H1 (cell line): ENCODE measurements at regions not wholly inside any gene's neighbourhood (a gene's known extent, or its start where the extent isn't known, plus 50 kb on each side); places are given as distances from the start of the nearest gene placed in this dataset.

Experiments used
- CTCF ChIA-PET: fragments of 300-600 bp; sonication (Branson Sonifier 250); formaldehyde crosslinking; loops from one replicate; lab custom pipeline; 2021; ENCODE audit not compliant: partially characterized antibody; lab: Charles Lee
- POLR2A ChIA-PET: fragments of 300-600 bp; sonication (Branson Sonifier 250); formaldehyde crosslinking; loops from one replicate; lab custom pipeline; 2021; ENCODE audit warnings: inconsistent platforms; ENCODE audit not compliant: partially characterized antibody; lab: Charles Lee
- DNase-seq, 2 experiments: peaks; one replicate each; pipeline versions ENCODE4 v3.0.0 to v3.0.0-alpha.2; 2010 to 2022; ENCODE audit warnings: low spot score in 2 of 2, low read depth in 1 of 2, mixed read lengths in 1 of 2
- FAIRE-seq: peaks from 2 replicates; lab custom pipeline; 2011; peaks lifted over from hg19 to GRCh38; lab: Jason Lieb, UNC
- H2AFZ ChIP-seq: 2 replicates; pipeline ENCODE4 v1.8.1; 2012; ENCODE audit warnings: low read length, inconsistent platforms
- H2AK5ac ChIP-seq: 2 replicates; pipeline ENCODE4 v1.6.1; 2013; ENCODE audit warnings: low read depth, low read length
- H2BK120ac ChIP-seq: replicated peaks from 2 replicates; pipeline ENCODE3; 2013; ENCODE audit warnings: low read depth, low read length, inconsistent platforms
- H2BK12ac ChIP-seq: 2 replicates; pipeline ENCODE4 v1.6.1; 2013; ENCODE audit warnings: low read depth, low read length
- H2BK15ac ChIP-seq: 2 replicates; pipeline ENCODE4 v1.6.1; 2013; ENCODE audit warnings: low read length
- H2BK20ac ChIP-seq: 2 replicates; pipeline ENCODE4 v1.6.1; 2013; ENCODE audit warnings: low read length
- H2BK5ac ChIP-seq: 2 replicates; pipeline ENCODE4 v1.6.1; 2013; ENCODE audit warnings: low read depth, low read length
- H3K14ac ChIP-seq: 2 replicates; pipeline ENCODE4 v1.6.1; 2013; ENCODE audit warnings: inconsistent platforms; ENCODE audit not compliant: insufficient read length
- H3K18ac ChIP-seq: 2 replicates; pipeline ENCODE4 v1.6.1; 2013; ENCODE audit warnings: low read length; ENCODE audit errors: extremely low read depth
- H3K23ac ChIP-seq: 2 replicates; pipeline ENCODE4 v1.6.1; 2013; ENCODE audit warnings: inconsistent platforms; ENCODE audit not compliant: insufficient read length
- H3K23me2 ChIP-seq: 2 replicates; pipeline ENCODE4 v1.6.1; 2013; ENCODE audit warnings: low read depth, low read length
- H3K27ac ChIP-seq: 2 replicates; pipeline ENCODE4 v1.6.1; 2011; ENCODE audit warnings: low read depth, low read length, inconsistent platforms
- H3K27me3 ChIP-seq, 4 experiments: replicated peaks in 1 of 4; 1 replicate in 1 of 4; 2 replicates in 3 of 4; pipeline versions ENCODE4 v1.6.1 to v1.8.1; 2011 to 2013; ENCODE audit warnings: low read length in 3 of 4, mild to moderate bottlenecking in 3 of 4, inconsistent platforms in 2 of 4, mixed read lengths in 2 of 4, moderate library complexity in 1 of 4; ENCODE audit not compliant: control insufficient read depth in 3 of 4, insufficient read depth in 3 of 4; ENCODE audit errors: extremely low read depth in 1 of 4
- H3K36me3 ChIP-seq, 4 experiments: 2 replicates each; pipeline versions ENCODE4 v1.6.1 to v1.8.1; 2011 to 2013; ENCODE audit warnings: mild to moderate bottlenecking in 4 of 4, low read length in 3 of 4, moderate library complexity in 2 of 4, control low read depth in 1 of 4, inconsistent platforms in 1 of 4; ENCODE audit not compliant: insufficient read depth in 4 of 4, control insufficient read depth in 2 of 4
- H3K4ac ChIP-seq: replicated peaks from 2 replicates; pipeline ENCODE3; 2013; ENCODE audit warnings: low read length, low read depth, mixed read lengths, inconsistent platforms; ENCODE audit not compliant: insufficient read length
- H3K4me1 ChIP-seq, 4 experiments: replicated peaks in 1 of 4; 1 replicate in 1 of 4; 2 replicates in 3 of 4; pipeline versions ENCODE4 v1.6.1 to v1.8.1; 2011 to 2013; ENCODE audit warnings: low read length in 3 of 4, inconsistent platforms in 2 of 4, mixed read lengths in 1 of 4; ENCODE audit not compliant: insufficient read depth in 4 of 4, control insufficient read depth in 3 of 4
- H3K4me2 ChIP-seq, 2 experiments: 2 replicates each; pipeline versions ENCODE4 v1.6.1 to v1.8.1; 2011 to 2013; ENCODE audit warnings: low read depth in 2 of 2, low read length in 2 of 2, control low read depth in 1 of 2, inconsistent platforms in 1 of 2, mild to moderate bottlenecking in 1 of 2; ENCODE audit not compliant: insufficient read depth in 1 of 2
- H3K4me3 ChIP-seq, 4 experiments: fragments of 200-600, 300-600 bp in 1 of 4; sonication (generic), shearing (Covaris generic), sonication (Bioruptor Twin) in 1 of 4; 2 replicates each; pipeline versions ENCODE4 v1.5.1 to v1.8.1; 2011 to 2016; ENCODE audit warnings: low read length in 4 of 4, low read depth in 3 of 4, control low read depth in 2 of 4, inconsistent platforms in 2 of 4, mild to moderate bottlenecking in 2 of 4, mixed read lengths in 1 of 4, moderate library complexity in 1 of 4; ENCODE audit not compliant: insufficient read depth in 2 of 4; ENCODE audit errors: extremely low read depth in 1 of 4
- H3K56ac ChIP-seq: replicated peaks from 2 replicates; pipeline ENCODE3; 2013; ENCODE audit warnings: low read depth, mild to moderate bottlenecking, mixed read lengths, low read length, inconsistent platforms; ENCODE audit not compliant: insufficient read length
- H3K79me1 ChIP-seq: 2 replicates; pipeline ENCODE4 v1.6.1; 2013; ENCODE audit warnings: low read depth, low read length, control low read depth
- H3K79me2 ChIP-seq, 2 experiments: 2 replicates each; pipeline versions ENCODE4 v1.6.1 to v1.8.1; 2012 to 2013; ENCODE audit warnings: low read length in 2 of 2, mild to moderate bottlenecking in 2 of 2, inconsistent platforms in 1 of 2; ENCODE audit not compliant: insufficient read depth in 2 of 2, control insufficient read depth in 1 of 2
- H3K9ac ChIP-seq, 4 experiments: replicated peaks in 1 of 4; 1 replicate in 1 of 4; 2 replicates in 3 of 4; pipeline versions ENCODE4 v1.6.1 to v1.8.1; 2011 to 2013; ENCODE audit warnings: low read depth in 3 of 4, low read length in 3 of 4, control low read depth in 2 of 4, mild to moderate bottlenecking in 2 of 4, moderate library complexity in 2 of 4, inconsistent platforms in 1 of 4; ENCODE audit errors: extremely low read depth in 1 of 4
- H3K9me3 ChIP-seq, 2 experiments: 2 replicates each; pipeline versions ENCODE4 v1.6.1 to v1.8.1; 2012 to 2013; ENCODE audit warnings: mild to moderate bottlenecking in 2 of 2, moderate library complexity in 2 of 2, control low read depth in 1 of 2, inconsistent platforms in 1 of 2, low read depth in 1 of 2, low read length in 1 of 2, mixed read lengths in 1 of 2; ENCODE audit not compliant: insufficient read depth in 2 of 2
- H4K20me1 ChIP-seq, 2 experiments: replicated peaks in 1 of 2; 2 replicates each; pipeline versions ENCODE3 to v1.8.1; 2011 to 2013; ENCODE audit warnings: inconsistent platforms in 2 of 2, low read length in 2 of 2, mild to moderate bottlenecking in 1 of 2; ENCODE audit not compliant: insufficient read depth in 2 of 2, control insufficient read depth in 1 of 2
- H4K5ac ChIP-seq: 2 replicates; pipeline ENCODE4 v1.6.1; 2013; ENCODE audit warnings: low read length, low read depth, mixed read lengths, inconsistent platforms; ENCODE audit not compliant: insufficient read length
- H4K8ac ChIP-seq: 2 replicates; pipeline ENCODE4 v1.8.0; 2013; ENCODE audit warnings: mild to moderate bottlenecking, moderate library complexity, low read length, inconsistent platforms; ENCODE audit not compliant: insufficient read depth; ENCODE audit errors: extremely low read depth
- H4K91ac ChIP-seq: replicated peaks from 2 replicates; pipeline ENCODE3; 2013; ENCODE audit warnings: low read length, mixed read lengths, inconsistent platforms; ENCODE audit not compliant: insufficient read length
- ATF3 ChIP-seq: IDR thresholded peaks from 2 replicates; pipeline ENCODE4 v1.6.1; 2011; ENCODE audit warnings: low read depth, mild to moderate bottlenecking, low read length; ENCODE audit not compliant: insufficient read depth
- WGBS, 2 experiments: shearing (Covaris generic) in 1 of 2; methylation state at CpG; one replicate each; pipeline versions ENCODE4 v1.1.6 to v1.1.7; 2013 to 2015; ENCODE audit warnings: low lambda C conversion rate in 2 of 2, mixed read lengths in 2 of 2, inconsistent platforms in 1 of 2, low coverage in 1 of 2, missing lambda C conversion rate in 1 of 2; ENCODE audit not compliant: insufficient replicate concordance in 2 of 2, insufficient coverage in 1 of 2, insufficient read length in 1 of 2; ENCODE audit errors: extremely low coverage in 1 of 2, missing lambda C conversion rate in 1 of 2; 5-methylcytosine and 5-hydroxymethylcytosine counted together

- Histone ChIP-seq H3K36me3 (no peaks in the 10 kb centered on the region), H4K5ac (no peak overlapping the region), H4K8ac (no peak overlapping the region), H3K14ac (no peak overlapping the region), H3K27ac (no peak overlapping the region), H3K4me3 (no peak overlapping the region), H3K4ac (no peak overlapping the region), H3K56ac (no peak overlapping the region), H2AFZ (no peak overlapping the region), H3K27me3 (no peaks in the 10 kb centered on the region), H3K4me2 (no peak overlapping the region), H3K79me1 (no peaks in the 10 kb centered on the region), H4K91ac (no peak overlapping the region), H2AK5ac (no peak overlapping the region), H3K4me1 (no peaks in the 10 kb centered on the region), H3K9ac (no peak overlapping the region), H2BK12ac (no peak overlapping the region), H2BK120ac (no peak overlapping the region), H2BK20ac (no peak overlapping the region), H2BK5ac (no peak overlapping the region), H3K9me3 (no peaks in the 10 kb centered on the region), H3K79me2 (no peaks in the 10 kb centered on the region), H4K20me1 (no peaks in the 10 kb centered on the region), H3K23ac (no peak overlapping the region), H3K18ac (no peak overlapping the region), H2BK15ac (no peak overlapping the region), H3K23me2 (no peaks in the 10 kb centered on the region; the same call in 1 of the 2 replicates)
- no peak for DNase-seq
- 88% methylated on average over 4 of the region's 4 CpGs; no CpG with 5 or more reads in 1 of the 2 experiments for WGBS, 2 experiments
- FAIRE-seq: no peak
- TF ChIP-seq ATF3: no peak
- CTCF ChIA-PET: interaction anchor here (1.2 to 2.0 kb wide), 5 partner anchors 9 to 349 kb away, joined by 3 to 9 read pairs (median 4); no protein-coding TSS in a partner anchor
- POLR2A ChIA-PET: interaction anchor here (1.5 kb wide), 1 partner anchor 11 kb away, joined by 4 read pairs; no protein-coding TSS in a partner anchor
Observed at GRCh38 chr21:39048574-39048973, 134.7 kb downstream of the PSMG1 start.
